ENCODE measurements at regions not wholly inside any gene's neighbourhood (a gene's known extent, or its start where the extent isn't known, plus 50 kb on each side); places are given as distances from the start of the nearest gene placed in this dataset.
"Not testable (repeated sequence)": the region's sequence is repeated elsewhere in the genome, so short reads cannot be mapped to it uniquely, and the experiment has no call there.

GRCh38 chr11:41536021-41536568, 76.6 kb upstream of the LRRC4C start:
- WGBS (ENCODE audit: extremely low coverage, insufficient coverage, insufficient read length): no CpG with 5 or more reads among the region's 10 CpGs
- DNase-seq: no peak
- H3K23ac ChIP-seq (ENCODE audit: low read length): no peak overlapping the region
- no peak overlapping the region for H3K14ac ChIP-seq (ENCODE audit: low read length)
- no peaks in the 10 kb centered on the region for H3K79me2 ChIP-seq (ENCODE audit: control insufficient read depth, insufficient read depth, low read length, poor library complexity)
- no peaks in the 10 kb centered on the region for H3K36me3 ChIP-seq (ENCODE audit: control insufficient read depth in 1 of 2, insufficient read depth in 2 of 2, low read length in 2 of 2)
- H2AK5ac ChIP-seq (ENCODE audit: low read length): no peak overlapping the region
- peaks cover 2% of the 10 kb centered on the region for H3K9me3 ChIP-seq (ENCODE audit: insufficient read depth, low read depth, low read length)
- H3K27ac ChIP-seq (ENCODE audit: low read depth, low read length): no peak overlapping the region
- no peak overlapping the region for H3K4me3 ChIP-seq (ENCODE audit: low read depth, low read length)
- H3K18ac ChIP-seq (ENCODE audit: low read length): no peak overlapping the region
- H3K27me3 ChIP-seq (ENCODE audit: insufficient read depth, low read length): no peaks in the 10 kb centered on the region
- H4K91ac ChIP-seq (ENCODE audit: low read depth, low read length): no peak overlapping the region
- no peaks in the 10 kb centered on the region for H3K4me1 ChIP-seq (ENCODE audit: control insufficient read depth in 1 of 2, insufficient read depth in 2 of 2, low read length in 2 of 2)
- no peak overlapping the region for H4K12ac ChIP-seq (ENCODE audit: low read depth, low read length)
- H3K4ac ChIP-seq (ENCODE audit: low read depth, low read length): no peak overlapping the region
- no peak overlapping the region for H3K4me2 ChIP-seq (ENCODE audit: low read length)
- H4K8ac ChIP-seq (ENCODE audit: low read depth, low read length): no peak overlapping the region
- no peak overlapping the region for H2BK12ac ChIP-seq (ENCODE audit: low read length)
- H2BK5ac ChIP-seq (ENCODE audit: low read depth, low read length, poor library complexity): no peak overlapping the region
- no peaks in the 10 kb centered on the region for H3K79me1 ChIP-seq (ENCODE audit: low read length)
- H3K9ac ChIP-seq (ENCODE audit: low read length): no peak overlapping the region
- H2AFZ ChIP-seq (ENCODE audit: insufficient read depth, low read length, poor library complexity): no peak overlapping the region
- H2BK120ac ChIP-seq (ENCODE audit: insufficient read depth, low read length, poor library complexity): no peak overlapping the region

- H3K23ac ChIP-seq (ENCODE audit: low read length); H3K9me3 ChIP-seq (ENCODE audit: insufficient read depth, low read depth, low read length); H3K4me1 ChIP-seq (ENCODE audit: control insufficient read depth in 1 of 2, insufficient read depth in 2 of 2, low read length in 2 of 2); H3K27me3 ChIP-seq (ENCODE audit: insufficient read depth, low read length); H3K14ac ChIP-seq (ENCODE audit: low read length); H4K91ac ChIP-seq (ENCODE audit: low read depth, low read length); H3K4me2 ChIP-seq (ENCODE audit: low read length); H2BK5ac ChIP-seq (ENCODE audit: low read depth, low read length, poor library complexity); H3K27ac ChIP-seq (ENCODE audit: low read depth, low read length); H3K79me2 ChIP-seq (ENCODE audit: control insufficient read depth, insufficient read depth, low read length, poor library complexity); H2BK12ac ChIP-seq (ENCODE audit: low read length); H2BK120ac ChIP-seq (ENCODE audit: insufficient read depth, low read length, poor library complexity); H3K36me3 ChIP-seq (ENCODE audit: control insufficient read depth in 1 of 2, insufficient read depth in 2 of 2, low read length in 2 of 2); H2AFZ ChIP-seq (ENCODE audit: insufficient read depth, low read length, poor library complexity); H4K8ac ChIP-seq (ENCODE audit: low read depth, low read length); H3K4ac ChIP-seq (ENCODE audit: low read depth, low read length); H3K79me1 ChIP-seq (ENCODE audit: low read length); H3K4me3 ChIP-seq (ENCODE audit: low read depth, low read length); H2AK5ac ChIP-seq (ENCODE audit: low read length); DNase-seq; H3K9ac ChIP-seq (ENCODE audit: low read length); H3K18ac ChIP-seq (ENCODE audit: low read length); H4K12ac ChIP-seq (ENCODE audit: low read depth, low read length): not testable (repeated sequence)
- no CpG with 5 or more reads among the region's 3 CpGs for WGBS (ENCODE audit: extremely low coverage, insufficient coverage, insufficient read length)
Observed at GRCh38 chr11:41544902-41545301, 85.5 kb upstream of the LRRC4C start.

- no peak overlapping the region for H3K18ac ChIP-seq (ENCODE audit: low read length)
- no peak overlapping the region for H3K27ac ChIP-seq (ENCODE audit: low read depth, low read length)
- no peak overlapping the region for H4K8ac ChIP-seq (ENCODE audit: low read depth, low read length)
- H3K4ac ChIP-seq (ENCODE audit: low read depth, low read length): no peak overlapping the region
- no peaks in the 10 kb centered on the region for H3K79me1 ChIP-seq (ENCODE audit: low read length)
- H2BK120ac ChIP-seq (ENCODE audit: insufficient read depth, low read length, poor library complexity): no peak overlapping the region
- DNase-seq: no peak
- H3K9me3 ChIP-seq (ENCODE audit: insufficient read depth, low read depth, low read length): no peaks in the 10 kb centered on the region
- no peaks in the 10 kb centered on the region for H3K36me3 ChIP-seq (ENCODE audit: control insufficient read depth in 1 of 2, insufficient read depth in 2 of 2, low read length in 2 of 2)
- no peaks in the 10 kb centered on the region for H3K27me3 ChIP-seq (ENCODE audit: insufficient read depth, low read length)
- no peak overlapping the region for H4K91ac ChIP-seq (ENCODE audit: low read depth, low read length)
- no peak overlapping the region for H3K4me3 ChIP-seq (ENCODE audit: low read depth, low read length)
- H4K12ac ChIP-seq (ENCODE audit: low read depth, low read length): no peak overlapping the region
- H2AFZ ChIP-seq (ENCODE audit: insufficient read depth, low read length, poor library complexity): no peak overlapping the region
- H3K4me1 ChIP-seq (ENCODE audit: control insufficient read depth in 1 of 2, insufficient read depth in 2 of 2, low read length in 2 of 2): no peaks in the 10 kb centered on the region
- no peak overlapping the region for H2BK12ac ChIP-seq (ENCODE audit: low read length)
- no peak overlapping the region for H3K9ac ChIP-seq (ENCODE audit: low read length)
- no peak overlapping the region for H2AK5ac ChIP-seq (ENCODE audit: low read length)
- H3K14ac ChIP-seq (ENCODE audit: low read length): no peak overlapping the region
- no peaks in the 10 kb centered on the region for H3K79me2 ChIP-seq (ENCODE audit: control insufficient read depth, insufficient read depth, low read length, poor library complexity)
- WGBS (ENCODE audit: extremely low coverage, insufficient coverage, insufficient read length): no CpG with 5 or more reads among the region's 9 CpGs
- no peak overlapping the region for H3K4me2 ChIP-seq (ENCODE audit: low read length)
- H2BK5ac ChIP-seq (ENCODE audit: low read depth, low read length, poor library complexity): no peak overlapping the region
- no peak overlapping the region for H3K23ac ChIP-seq (ENCODE audit: low read length)
Observed at GRCh38 chr11:41578421-41579051, 119.1 kb upstream of the LRRC4C start.

GRCh38 chr11:41579546-41579945, 120.1 kb upstream of the LRRC4C start:
- no CpG with 5 or more reads among the region's 3 CpGs for WGBS (ENCODE audit: extremely low coverage, insufficient coverage, insufficient read length)
- no peaks in the 10 kb centered on the region for H3K36me3 ChIP-seq (ENCODE audit: control insufficient read depth in 1 of 2, insufficient read depth in 2 of 2, low read length in 2 of 2)

More at GRCh38 chr11:41579546-41579945, 120.1 kb upstream of the LRRC4C start:
- Histone ChIP-seq H2AFZ (ENCODE audit: insufficient read depth, low read length, poor library complexity) (no peak overlapping the region), H3K4me1 (ENCODE audit: control insufficient read depth in 1 of 2, insufficient read depth in 2 of 2, low read length in 2 of 2) (no peaks in the 10 kb centered on the region), H3K4ac (ENCODE audit: low read depth, low read length) (no peak overlapping the region), H3K4me3 (ENCODE audit: low read depth, low read length) (no peak overlapping the region), H2BK120ac (ENCODE audit: insufficient read depth, low read length, poor library complexity) (no peak overlapping the region), H4K91ac (ENCODE audit: low read depth, low read length) (no peak overlapping the region), H3K18ac (ENCODE audit: low read length) (no peak overlapping the region), H3K79me1 (ENCODE audit: low read length) (no peaks in the 10 kb centered on the region), H2BK5ac (ENCODE audit: low read depth, low read length, poor library complexity) (no peak overlapping the region), H3K9me3 (ENCODE audit: insufficient read depth, low read depth, low read length) (no peaks in the 10 kb centered on the region), H3K9ac (ENCODE audit: low read length) (no peak overlapping the region), H3K27ac (ENCODE audit: low read depth, low read length) (no peak overlapping the region), H3K14ac (ENCODE audit: low read length) (no peak overlapping the region), H3K4me2 (ENCODE audit: low read length) (no peak overlapping the region), H4K8ac (ENCODE audit: low read depth, low read length) (no peak overlapping the region), H2BK12ac (ENCODE audit: low read length) (no peak overlapping the region), H4K12ac (ENCODE audit: low read depth, low read length) (no peak overlapping the region), H3K27me3 (ENCODE audit: insufficient read depth, low read length) (no peaks in the 10 kb centered on the region), H3K79me2 (ENCODE audit: control insufficient read depth, insufficient read depth, low read length, poor library complexity) (no peaks in the 10 kb centered on the region), H2AK5ac (ENCODE audit: low read length) (no peak overlapping the region), H3K23ac (ENCODE audit: low read length) (no peak overlapping the region)
- DNase-seq: no peak
